ENCODE measurements at regions not wholly inside any gene's neighbourhood (a gene's known extent, or its start where the extent isn't known, plus 50 kb on each side); places are given as distances from the start of the nearest gene placed in this dataset.
A peak's percentile ranks its signal among the peaks of the same experiment; 100 is the strongest.

GRCh38 chr6:145544041-145544440 lies 191.3 kb downstream of the EPM2A start:
- no peak for ATAC-seq
- Histone ChIP-seq H3K36me3 (replicated peaks in 1 of 2; ENCODE audit: insufficient read depth in 1 of 2, low read depth in 2 of 2) (no peaks in the 10 kb centered on the region), H3K4me1 (no peaks in the 10 kb centered on the region), H3K4me3 (no peak overlapping the region), H3K27me3 (no peaks in the 10 kb centered on the region), H3K9me3 (no peaks in the 10 kb centered on the region), H3K27ac (no peak overlapping the region)
- no peak for TF ChIP-seq CTCF (IDR thresholded peaks at IDR 0.05)
- TF ChIP-seq POLR2A (IDR thresholded peaks at IDR 0.05), result no peak
- DNase-seq, result peak in 2 of 4 donors; percentile 8 to 19
- 56 to 62% methylated on average over 1 of the region's 1 CpG for WGBS, 2 donors
- intact Hi-C loops (cut with DNase I), result no loop called here

- DNase-seq (no peak), ATAC-seq (no peak)
- Histone ChIP-seq H3K27ac (no peak overlapping the region), H3K9me3 (no peaks in the 10 kb centered on the region), H3K36me3 (replicated peaks in 1 of 2; ENCODE audit: insufficient read depth in 1 of 2, low read depth in 2 of 2) (no peaks in the 10 kb centered on the region), H3K4me3 (no peak overlapping the region), H3K27me3 (no peaks in the 10 kb centered on the region), H3K4me1 (no peaks in the 10 kb centered on the region)
- WGBS, 2 donors, result 38 to 41% methylated on average over 2 of the region's 2 CpGs
- TF ChIP-seq POLR2A (IDR thresholded peaks at IDR 0.05), result no peak
- no peak for TF ChIP-seq CTCF (IDR thresholded peaks at IDR 0.05)
- intact Hi-C loops (cut with DNase I), result no loop called here
These were observed 190.8 kb downstream of the EPM2A start for GRCh38 chr6:145544514-145544913.

- H3K4me1 ChIP-seq, result no peaks in the 10 kb centered on the region
- no peak for ATAC-seq
- intact Hi-C loops (cut with DNase I), result no loop called here
These were observed 189.1 kb downstream of the EPM2A start for GRCh38 chr6:145546265-145546664.

GRCh38 chr6:145547594-145548335 lies 187.6 kb downstream of the EPM2A start:
- H3K36me3 ChIP-seq (replicated peaks in 1 of 2; ENCODE audit: insufficient read depth in 1 of 2, low read depth in 2 of 2), result no peaks in the 10 kb centered on the region
- ATAC-seq (no peak), DNase-seq (no peak)
- WGBS, 2 donors, result 68 to 69% methylated on average over 4 of the region's 4 CpGs
- TF ChIP-seq POLR2A (IDR thresholded peaks at IDR 0.05) (no peak), CTCF (IDR thresholded peaks at IDR 0.05) (no peak)
- no peaks in the 10 kb centered on the region for H3K27me3 ChIP-seq
- no peak overlapping the region for H3K27ac ChIP-seq
- no peaks in the 10 kb centered on the region for H3K4me1 ChIP-seq
- H3K9me3 ChIP-seq, result no peaks in the 10 kb centered on the region
- intact Hi-C loops (cut with DNase I), result no loop called here
- no peak overlapping the region for H3K4me3 ChIP-seq

More at GRCh38 chr6:145546265-145546664, 189.1 kb downstream of the EPM2A start:
- DNase-seq, result no peak
- Histone ChIP-seq H3K36me3 (replicated peaks in 1 of 2; ENCODE audit: insufficient read depth in 1 of 2, low read depth in 2 of 2) (no peaks in the 10 kb centered on the region), H3K27ac (no peak overlapping the region), H3K9me3 (no peaks in the 10 kb centered on the region), H3K27me3 (no peaks in the 10 kb centered on the region), H3K4me3 (no peak overlapping the region)
- no peak for TF ChIP-seq POLR2A (IDR thresholded peaks at IDR 0.05)
- TF ChIP-seq CTCF (IDR thresholded peaks at IDR 0.05), result no peak
